HEK293T (cell line): ENCODE measurements at regions not wholly inside any gene's neighbourhood (a gene's known extent, or its start where the extent isn't known, plus 50 kb on each side); places are given as distances from the start of the nearest gene placed in this dataset.

Experiments
- CTCF ChIA-PET: fragments of 350-600 bp; formaldehyde crosslinking; extraction: SDS; loops from one replicate; lab custom pipeline; 2021; ENCODE audit warnings: antibody characterized with exemption, inconsistent platforms; lab: Yijun Ruan, JAX
- POLR2A ChIA-PET: fragments of 350-600 bp; formaldehyde crosslinking; extraction: SDS; loops from one replicate; lab custom pipeline; 2020; ENCODE audit warnings: antibody characterized with exemption, inconsistent platforms; lab: Yijun Ruan, JAX
- DNase-seq: peaks from one replicate; pipeline ENCODE4 v3.0.0; 2012; ENCODE audit warnings: mixed read lengths; ENCODE audit errors: extremely low spot score
- ARNT ChIP-seq: fragments of 450-650 bp; IDR thresholded peaks from 2 replicates; pipeline ENCODE4 v1.6.1; 2017; ENCODE audit warnings: mild to moderate bottlenecking
- BHLHE40 ChIP-seq: fragments of 450-650 bp; IDR thresholded peaks from 2 replicates; pipeline ENCODE4 v1.6.1; 2016; ENCODE audit warnings: mild to moderate bottlenecking, moderate library complexity, borderline replicate concordance
- CTBP1 ChIP-seq: fragments of 450-650 bp; IDR thresholded peaks from 2 replicates; pipeline ENCODE4 v1.6.1; 2016; ENCODE audit warnings: borderline replicate concordance
- ELF4 ChIP-seq: fragments of 450-650 bp; IDR thresholded peaks from 2 replicates; pipeline ENCODE4 v1.6.1; 2017; ENCODE audit warnings: antibody characterized with exemption
- FOXA1 ChIP-seq: fragments of 450-650 bp; IDR thresholded peaks from 2 replicates; pipeline ENCODE4 v1.6.1; 2016; ENCODE audit warnings: mild to moderate bottlenecking
- FOXK2 ChIP-seq: fragments of 450-650 bp; IDR thresholded peaks from 2 replicates; pipeline ENCODE4 v1.6.1; 2016; ENCODE audit warnings: mild to moderate bottlenecking
- FOXM1 ChIP-seq: fragments of 450-650 bp; IDR thresholded peaks from 2 replicates; pipeline ENCODE4 v1.6.1; 2017; ENCODE audit warnings: mild to moderate bottlenecking, borderline replicate concordance
- HDGF ChIP-seq: fragments of 450-650 bp; IDR thresholded peaks from 2 replicates; pipeline ENCODE4 v1.6.1; 2017; ENCODE audit warnings: antibody characterized with exemption, borderline replicate concordance
- L3MBTL2 ChIP-seq: fragments of 450-650 bp; conservative IDR thresholded peaks from 2 replicates; pipeline ENCODE4 v1.6.1; 2016; ENCODE audit warnings: mild to moderate bottlenecking
- LEF1 ChIP-seq: fragments of 450-650 bp; IDR thresholded peaks from 2 replicates; pipeline ENCODE4 v1.6.1; 2017; ENCODE audit warnings: mild to moderate bottlenecking, borderline replicate concordance
- NFRKB ChIP-seq: fragments of 450-650 bp; IDR thresholded peaks from 2 replicates; pipeline ENCODE4 v1.6.1; 2016; ENCODE audit warnings: mild to moderate bottlenecking, moderate library complexity
- SP1 ChIP-seq: fragments of 450-650 bp; IDR thresholded peaks from 2 replicates; pipeline ENCODE4 v1.6.1; 2017
- SUZ12 ChIP-seq: fragments of 450-650 bp; IDR thresholded peaks from 2 replicates; pipeline ENCODE4 v1.6.1; 2016; ENCODE audit warnings: mild to moderate bottlenecking
- TARDBP ChIP-seq: fragments of 450-650 bp; IDR thresholded peaks from 2 replicates; pipeline ENCODE4 v1.6.1; 2016
- ZNF384 ChIP-seq: fragments of 450-650 bp; IDR thresholded peaks from 2 replicates; pipeline ENCODE4 v1.6.1; 2016
- TF ChIP-seq, protein P1 (sequence below): fragments of 450-650 bp; IDR thresholded peaks from 2 replicates; pipeline ENCODE4 v1.6.1; 2016

DNA sequence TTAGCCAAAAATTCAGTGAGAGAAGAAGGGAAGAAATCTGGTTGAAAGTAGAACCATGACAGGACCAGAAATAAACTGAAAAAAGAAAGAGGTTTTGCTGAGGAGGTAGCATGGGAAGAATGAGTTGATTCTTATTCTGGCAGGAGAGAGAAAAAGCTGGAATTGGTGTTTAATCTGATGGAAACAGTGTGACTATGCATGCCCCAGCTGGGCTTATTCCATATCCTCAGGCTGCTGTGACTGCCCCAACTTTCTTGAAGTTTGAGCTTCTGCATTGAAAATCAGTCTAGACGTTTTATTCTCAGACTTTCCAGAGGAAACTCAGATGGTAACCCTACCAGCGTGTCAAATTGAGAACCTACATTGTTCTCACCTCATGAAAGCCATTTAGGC lies 352.5 kb upstream of the DCBLD2 start:
- TF ChIP-seq LEF1 (no peak), CTBP1 (no peak), FOXK2 (no peak), HDGF (no peak), ELF4 (no peak), FOXA1 (no peak), ARNT (no peak), NFRKB (no peak), BHLHE40 (no peak), SP1 (no peak), FOXM1 (no peak), L3MBTL2 (no peak), SUZ12 (no peak), ZNF384 (no peak), TARDBP (no peak)
- TF ChIP-seq, protein P1, sequence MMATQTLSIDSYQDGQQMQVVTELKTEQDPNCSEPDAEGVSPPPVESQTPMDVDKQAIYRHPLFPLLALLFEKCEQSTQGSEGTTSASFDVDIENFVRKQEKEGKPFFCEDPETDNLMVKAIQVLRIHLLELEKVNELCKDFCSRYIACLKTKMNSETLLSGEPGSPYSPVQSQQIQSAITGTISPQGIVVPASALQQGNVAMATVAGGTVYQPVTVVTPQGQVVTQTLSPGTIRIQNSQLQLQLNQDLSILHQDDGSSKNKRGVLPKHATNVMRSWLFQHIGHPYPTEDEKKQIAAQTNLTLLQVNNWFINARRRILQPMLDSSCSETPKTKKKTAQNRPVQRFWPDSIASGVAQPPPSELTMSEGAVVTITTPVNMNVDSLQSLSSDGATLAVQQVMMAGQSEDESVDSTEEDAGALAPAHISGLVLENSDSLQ: no peak
- CTCF ChIA-PET: interaction anchor here (0.6 kb wide), 1 partner anchor 564 kb away, joined by 3 read pairs; no protein-coding TSS in a partner anchor
- POLR2A ChIA-PET: no interaction called here
- DNase-seq: no peak

DNA sequence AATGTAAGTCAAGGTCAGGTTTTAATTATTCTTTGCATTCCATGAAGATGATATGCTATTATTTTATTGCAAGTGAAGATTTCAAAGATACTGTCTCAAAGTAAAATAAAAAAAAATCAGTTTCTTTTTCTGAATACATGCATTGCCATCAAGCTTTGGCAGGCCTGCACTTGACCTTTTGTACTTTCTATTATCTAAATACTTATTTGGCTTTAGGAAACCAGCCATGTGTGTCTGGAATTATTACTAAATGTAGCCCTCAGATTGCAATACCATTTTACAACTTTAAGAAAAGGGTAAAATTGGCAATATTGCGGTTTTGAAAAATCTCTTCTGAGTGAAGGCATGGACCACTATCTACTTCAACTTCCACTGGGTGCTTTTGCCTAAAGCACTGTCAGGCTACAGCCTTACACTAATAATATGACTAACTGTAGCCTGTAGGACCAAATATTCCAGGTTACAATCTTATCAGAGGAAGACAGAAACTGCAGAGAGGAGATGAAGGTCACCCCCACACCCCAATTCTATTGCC lies 349.4 kb upstream of the DCBLD2 start:
- ChIA-PET POLR2A (no interaction called here), CTCF (no interaction called here)
- no peak for DNase-seq
- TF ChIP-seq FOXA1 (no peak), BHLHE40 (no peak), ELF4 (no peak), TARDBP (no peak), FOXK2 (no peak), NFRKB (no peak), L3MBTL2 (no peak), ARNT (no peak), ZNF384 (no peak), CTBP1 (no peak), FOXM1 (no peak), LEF1 (no peak), SP1 (no peak), HDGF (no peak), SUZ12 (no peak)
- TF ChIP-seq, protein P1: no peak

DNA sequence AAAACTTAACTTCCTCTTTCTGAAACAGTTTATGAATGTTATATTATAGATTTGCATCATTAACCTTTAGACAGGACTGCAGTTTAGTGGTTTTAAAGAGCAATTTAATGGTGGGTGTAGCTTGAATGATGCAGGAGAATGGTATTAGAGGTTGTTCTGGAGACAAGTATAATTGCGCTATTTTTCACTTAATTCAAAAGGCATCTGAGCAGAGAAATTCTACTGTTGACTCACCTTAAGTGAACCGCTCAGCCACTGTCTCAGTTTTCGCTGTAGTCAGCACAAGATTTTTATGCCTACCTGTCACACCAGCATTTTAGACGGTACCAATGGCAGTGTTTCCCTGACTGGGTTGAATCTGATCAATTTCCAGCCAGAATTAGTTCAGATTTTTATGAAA lies 348.8 kb upstream of the DCBLD2 start:
- CTCF ChIA-PET: no interaction called here
- DNase-seq: no peak

DNA sequence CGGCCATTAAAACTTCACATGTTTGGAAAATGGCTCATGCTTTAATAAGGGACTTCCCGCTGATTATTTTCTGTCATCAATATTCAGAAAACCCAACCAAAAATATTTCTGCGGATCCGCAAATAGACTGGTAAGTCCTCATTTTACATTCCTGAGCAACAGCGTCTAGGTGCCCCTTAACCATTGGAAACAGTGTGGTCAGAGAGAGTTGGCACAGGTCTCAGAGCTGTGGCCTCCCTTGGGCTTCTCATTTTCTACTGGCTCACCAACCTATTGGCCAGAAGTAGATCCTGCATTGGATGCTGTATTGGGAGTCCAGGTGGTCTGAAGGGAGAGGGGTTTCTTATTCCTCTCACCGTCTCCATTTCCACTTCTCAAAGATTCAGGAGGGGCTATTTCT lies 348.1 kb upstream of the DCBLD2 start:
- CTCF ChIA-PET: no interaction called here
- TF ChIP-seq SUZ12 (no peak), ARNT (no peak), HDGF (no peak), FOXM1 (no peak), L3MBTL2 (no peak), BHLHE40 (no peak), ZNF384 (no peak), FOXA1 (no peak), TARDBP (no peak), ELF4 (no peak), LEF1 (no peak), SP1 (no peak), FOXK2 (no peak), CTBP1 (no peak)
- TF ChIP-seq, protein P1: no peak
- POLR2A ChIA-PET: no interaction called here
- DNase-seq: no peak

More for the DNA sequence above, 348.8 kb upstream of the DCBLD2 start:
- TF ChIP-seq L3MBTL2: no peak
- no peak for TF ChIP-seq FOXK2
- POLR2A ChIA-PET: no interaction called here

DNA sequence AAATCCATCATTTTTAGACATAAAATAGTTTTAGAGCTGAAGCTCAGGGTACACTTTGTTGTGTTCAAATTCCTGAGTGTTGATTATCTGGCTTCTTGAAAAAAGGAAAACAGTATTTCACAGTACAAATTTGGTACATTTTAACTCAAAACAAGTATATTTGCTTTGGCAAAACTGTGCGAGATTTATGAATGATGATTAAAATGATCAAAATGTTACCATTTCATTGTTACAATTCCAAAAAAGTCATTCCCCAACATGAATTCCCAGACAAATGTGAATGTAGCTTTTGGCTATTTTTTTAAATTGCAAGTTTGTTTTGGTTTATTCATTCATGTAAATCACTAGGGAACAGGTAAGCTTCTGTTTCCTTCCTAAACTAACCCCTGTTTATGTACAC lies 347.4 kb upstream of the DCBLD2 start:
- ChIA-PET POLR2A (no interaction called here), CTCF (no interaction called here)
- TF ChIP-seq SP1 (no peak), FOXA1 (no peak), SUZ12 (no peak), FOXK2 (no peak)

DNA sequence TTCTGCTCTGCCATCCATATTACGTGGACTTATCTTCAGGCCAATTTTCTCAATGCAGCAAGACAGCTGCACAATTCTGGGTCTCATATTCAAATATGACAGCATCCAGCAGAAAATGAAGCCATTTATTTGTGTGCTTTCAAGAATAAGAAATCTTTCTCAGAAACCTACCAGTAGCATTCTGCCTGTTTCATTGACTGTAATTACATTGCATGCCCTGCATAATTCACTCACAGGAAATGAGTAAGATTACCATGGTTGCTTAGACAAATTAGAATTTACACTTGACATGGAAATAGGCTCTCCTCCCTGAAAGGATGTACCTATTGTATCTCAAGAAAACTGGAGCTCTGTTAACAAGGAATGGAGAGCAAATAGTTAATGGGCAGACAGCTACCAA lies 346.6 kb upstream of the DCBLD2 start:
- no peak for DNase-seq
- TF ChIP-seq, protein P1: no peak
- TF ChIP-seq BHLHE40 (no peak), ELF4 (no peak), FOXM1 (no peak), FOXK2 (no peak), TARDBP (no peak), CTBP1 (no peak), ARNT (no peak), L3MBTL2 (no peak), NFRKB (no peak), FOXA1 (no peak), SUZ12 (no peak), HDGF (no peak), ZNF384 (no peak), SP1 (no peak), LEF1 (no peak)
- ChIA-PET CTCF (no interaction called here), POLR2A (no interaction called here)

More for the DNA sequence above, 347.4 kb upstream of the DCBLD2 start:
- DNase-seq: no peak
